IMR-90 (cell line): ENCODE measurements at regions not wholly inside any gene's neighbourhood (a gene's known extent, or its start where the extent isn't known, plus 50 kb on each side); places are given as distances from the start of the nearest gene placed in this dataset.

Experiments
- BHLHE40 ChIP-seq: fragments of 150-350 bp; IDR thresholded peaks from 2 replicates; pipeline ENCODE4 v1.6.1; 2016; ENCODE audit warnings: mild to moderate bottlenecking, low read depth, low read length
- CEBPB ChIP-seq: IDR thresholded peaks from 2 replicates; pipeline ENCODE4 v1.6.1; 2012; ENCODE audit warnings: low read depth, low read length, improper control_type of control experiment
- CHD1 ChIP-seq: IDR thresholded peaks from 2 replicates; pipeline ENCODE4 v1.6.1; 2012; ENCODE audit warnings: low read depth, low read length, improper control_type of control experiment
- CTCF ChIP-seq: conservative IDR thresholded peaks from 2 replicates; pipeline ENCODE4 v1.5.1; 2012; ENCODE audit warnings: mild to moderate bottlenecking, low read depth, low read length, improper control_type of control experiment
- FOS ChIP-seq: fragments of 150-350 bp; IDR thresholded peaks from 2 replicates; pipeline ENCODE4 v1.6.1; 2016; ENCODE audit warnings: low read depth, low read length
- MAFK ChIP-seq: IDR thresholded peaks from 2 replicates; pipeline ENCODE4 v1.6.1; 2012; ENCODE audit warnings: low read depth, low read length, improper control_type of control experiment
- MXI1 ChIP-seq: IDR thresholded peaks from 2 replicates; pipeline ENCODE4 v1.6.1; 2012; ENCODE audit warnings: low read depth, mild to moderate bottlenecking, low read length, moderate library complexity, borderline replicate concordance
- NFE2L2 ChIP-seq: fragments of 150-350 bp; IDR thresholded peaks from 2 replicates; pipeline ENCODE4 v1.6.1; 2016; ENCODE audit warnings: low read depth, mild to moderate bottlenecking, low read length
- POLR2A ChIP-seq: IDR thresholded peaks from 2 replicates; pipeline ENCODE4 v1.6.1; 2012; ENCODE audit warnings: mild to moderate bottlenecking, low read depth, low read length
- RCOR1 ChIP-seq: IDR thresholded peaks from 2 replicates; pipeline ENCODE4 v1.6.1; 2012; ENCODE audit warnings: mild to moderate bottlenecking, low read length, improper control_type of control experiment; ENCODE audit not compliant: insufficient replicate concordance
- RFX5 ChIP-seq: IDR thresholded peaks from 2 replicates; pipeline ENCODE4 v1.8.0; 2012; ENCODE audit warnings: low read depth, mild to moderate bottlenecking, low read length, moderate library complexity
- SMC3 ChIP-seq: fragments of 150-350 bp; IDR thresholded peaks from 2 replicates; pipeline ENCODE4 v1.6.1; 2016; ENCODE audit warnings: low read depth, mild to moderate bottlenecking, antibody characterized with exemption, low read length, moderate library complexity
- USF2 ChIP-seq: fragments of 150-350 bp; IDR thresholded peaks from 2 replicates; pipeline ENCODE4 v1.6.1; 2017; ENCODE audit warnings: mild to moderate bottlenecking, antibody characterized with exemption, low read length, low read depth

- TF ChIP-seq CTCF: no peak
- no peak for TF ChIP-seq POLR2A
- no peak for TF ChIP-seq SMC3
- no peak for TF ChIP-seq USF2
- no peak for TF ChIP-seq RCOR1
- no peak for TF ChIP-seq NFE2L2
- TF ChIP-seq RFX5: no peak
- TF ChIP-seq MXI1: no peak
- TF ChIP-seq BHLHE40: no peak
- TF ChIP-seq CHD1: no peak
- TF ChIP-seq CEBPB: no peak
- no peak for TF ChIP-seq FOS
- TF ChIP-seq MAFK: no peak
Observed at GRCh38 chr1:217977943-217978342, 307.1 kb upstream of the RRP15 start.
